ENCODE measurements at regions not wholly inside any gene's neighbourhood (a gene's known extent, or its start where the extent isn't known, plus 50 kb on each side); places are given as distances from the start of the nearest gene placed in this dataset.

- no peak for DNase-seq (ENCODE audit: low spot score)
- no peak for TF ChIP-seq CTCF (IDR thresholded peaks at IDR 0.05; ENCODE audit: borderline replicate concordance, control extremely low read depth, extremely low read depth, insufficient read depth, missing control alignments)
- in situ Hi-C loops (cut with MboI; ENCODE audit: low sequenced_read_pairs, unreplicated experiment): no loop called here
Observed at GRCh38 chr5:101929628-101930027, 366.5 kb downstream of the SLCO4C1 start.

GRCh38 chr5:101917166-101917565, 378.9 kb downstream of the SLCO4C1 start:
- no peak for DNase-seq (ENCODE audit: low spot score)
- in situ Hi-C loops (cut with MboI; ENCODE audit: low sequenced_read_pairs, unreplicated experiment): no loop called here
- no peak for TF ChIP-seq CTCF (IDR thresholded peaks at IDR 0.05; ENCODE audit: borderline replicate concordance, control extremely low read depth, extremely low read depth, insufficient read depth, missing control alignments)

GRCh38 chr5:101915554-101915953, 380.5 kb downstream of the SLCO4C1 start:
- DNase-seq (ENCODE audit: low spot score): no peak
- in situ Hi-C loops (cut with MboI; ENCODE audit: low sequenced_read_pairs, unreplicated experiment): no loop called here
- TF ChIP-seq CTCF (IDR thresholded peaks at IDR 0.05; ENCODE audit: borderline replicate concordance, control extremely low read depth, extremely low read depth, insufficient read depth, missing control alignments): no peak

GRCh38 chr5:101904736-101905135, 391.3 kb downstream of the SLCO4C1 start:
- DNase-seq (ENCODE audit: low spot score): no peak
- no peak for TF ChIP-seq CTCF (IDR thresholded peaks at IDR 0.05; ENCODE audit: borderline replicate concordance, control extremely low read depth, extremely low read depth, insufficient read depth, missing control alignments)
- in situ Hi-C loops (cut with MboI; ENCODE audit: low sequenced_read_pairs, unreplicated experiment): no loop called here

- in situ Hi-C loops (cut with MboI; ENCODE audit: low sequenced_read_pairs, unreplicated experiment): no loop called here
- no peak for DNase-seq (ENCODE audit: low spot score)
Observed at GRCh38 chr5:101897914-101898313, 398.2 kb downstream of the SLCO4C1 start.

GRCh38 chr5:101894985-101895384, 401.1 kb downstream of the SLCO4C1 start:
- no peak for TF ChIP-seq CTCF (IDR thresholded peaks at IDR 0.05; ENCODE audit: borderline replicate concordance, control extremely low read depth, extremely low read depth, insufficient read depth, missing control alignments)
- in situ Hi-C loops (cut with MboI; ENCODE audit: low sequenced_read_pairs, unreplicated experiment): no loop called here
- no peak for DNase-seq (ENCODE audit: low spot score)

More at GRCh38 chr5:101897914-101898313, 398.2 kb downstream of the SLCO4C1 start:
- no peak for TF ChIP-seq CTCF (IDR thresholded peaks at IDR 0.05; ENCODE audit: borderline replicate concordance, control extremely low read depth, extremely low read depth, insufficient read depth, missing control alignments)

- no peak for TF ChIP-seq CTCF (IDR thresholded peaks at IDR 0.05; ENCODE audit: borderline replicate concordance, control extremely low read depth, extremely low read depth, insufficient read depth, missing control alignments)
- in situ Hi-C loops (cut with MboI; ENCODE audit: low sequenced_read_pairs, unreplicated experiment): no loop called here
- DNase-seq (ENCODE audit: low spot score): no peak
Observed at GRCh38 chr5:101878190-101878589, 417.9 kb downstream of the SLCO4C1 start.
